Glomerular endothelial cell (primary cell): ENCODE measurements at regions not wholly inside any gene's neighbourhood (a gene's known extent, or its start where the extent isn't known, plus 50 kb on each side); places are given as distances from the start of the nearest gene placed in this dataset.
"Not testable (repeated sequence)": the region's sequence is repeated elsewhere in the genome, so short reads cannot be mapped to it uniquely, and the experiment has no call there.

Source experiments
- DNase-seq: peaks from one replicate; pipeline ENCODE4 v3.0.0-alpha.2; 2011; ENCODE audit warnings: low read depth, low spot score; ENCODE audit errors: extremely low read depth

- no peak for DNase-seq
Measured at GRCh38 chr2:194494401-194494800, 1162.6 kb upstream of the SLC39A10 start.

- DNase-seq, result no peak
Measured at GRCh38 chr2:194491409-194492115, 1165.5 kb upstream of the SLC39A10 start.

DNA sequence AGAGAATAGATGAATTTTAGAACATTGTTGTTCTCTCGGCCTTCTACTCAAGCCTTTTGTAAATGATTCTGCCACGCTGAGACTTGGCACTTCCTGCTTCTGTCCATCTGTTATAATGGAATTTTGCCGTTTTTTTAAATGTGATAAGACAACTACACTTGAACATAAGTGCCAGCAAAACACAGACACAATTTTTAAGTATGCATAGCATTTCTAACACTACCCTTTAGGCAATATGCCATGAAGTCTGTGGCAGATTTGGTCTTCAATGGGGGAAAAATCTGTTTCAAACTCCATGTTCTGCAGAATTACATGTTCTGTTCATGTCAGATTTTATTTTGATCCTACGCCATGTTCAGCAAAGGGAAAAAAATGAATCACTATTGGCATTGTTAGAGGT is 1170.7 kb upstream of the SLC39A10 start:
- no peak for DNase-seq

DNA sequence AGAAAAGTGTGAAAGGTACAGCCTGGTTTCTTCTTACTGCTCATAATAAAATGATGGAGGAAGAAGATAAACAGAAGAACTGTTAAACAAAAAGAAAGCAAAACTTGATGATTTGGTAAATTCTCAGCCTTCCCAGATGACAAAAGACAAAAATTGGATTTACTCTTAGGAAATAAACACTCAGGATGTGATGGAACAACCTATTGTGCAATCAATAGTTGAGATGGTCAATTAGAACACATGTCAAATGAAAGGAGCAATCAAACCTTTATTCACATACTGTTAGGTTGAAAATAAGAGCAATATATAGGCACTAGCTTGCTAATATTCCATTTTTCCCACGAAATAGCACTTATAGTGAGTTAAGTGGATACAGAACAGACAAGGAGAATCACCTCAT is 1174.0 kb upstream of the SLC39A10 start:
- no peak for DNase-seq

- DNase-seq, result no peak
Measured at GRCh38 chr2:194465641-194466040, 1191.4 kb upstream of the SLC39A10 start.

DNA sequence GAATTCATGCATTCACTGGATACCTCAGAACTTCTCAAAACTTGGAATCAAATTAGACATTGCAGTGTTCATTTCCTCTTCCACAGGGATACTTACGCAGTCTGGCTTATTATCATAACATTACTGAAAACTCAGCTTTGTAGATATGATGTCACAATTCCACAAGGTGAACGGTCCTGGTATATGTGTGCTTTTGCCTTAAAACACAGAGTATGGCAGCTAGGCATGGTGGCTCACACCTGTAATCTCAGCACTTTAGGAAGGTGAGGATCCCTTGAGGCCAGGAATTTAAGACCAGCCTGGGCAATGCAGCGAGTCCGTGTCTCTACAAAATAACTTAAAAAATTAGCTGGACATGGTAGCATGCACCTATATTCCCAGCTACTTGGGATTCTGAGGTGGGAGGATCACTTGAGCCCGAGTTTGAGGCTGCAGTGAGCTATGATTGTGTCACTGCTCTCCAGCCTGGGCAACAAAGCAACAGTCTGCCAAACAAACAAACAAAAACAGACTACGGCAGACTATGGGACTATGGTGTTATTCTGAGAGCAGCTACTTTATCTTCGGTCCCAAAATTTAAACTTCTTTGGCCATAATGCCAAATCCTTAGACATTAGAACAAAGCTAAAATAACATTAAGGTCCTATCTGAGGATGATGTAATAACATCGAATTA is 1191.9 kb upstream of the SLC39A10 start:
- no peak for DNase-seq

DNA sequence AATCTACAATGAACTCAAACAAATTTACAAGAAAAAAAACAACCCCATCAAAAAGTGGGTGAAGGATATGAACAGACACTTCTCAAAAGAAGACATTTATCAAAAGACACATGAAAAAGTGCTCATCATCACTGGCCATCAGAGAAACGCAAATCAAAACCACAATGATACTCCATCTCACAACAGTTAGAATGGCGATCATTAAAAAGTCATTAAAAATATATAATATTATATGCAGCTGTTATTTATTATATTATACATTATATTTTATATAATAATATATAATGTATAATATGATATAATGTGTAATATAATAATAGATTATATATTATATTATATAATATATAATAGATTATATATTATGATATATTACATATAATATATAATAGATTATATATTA is 1194.1 kb upstream of the SLC39A10 start:
- DNase-seq, result not testable (repeated sequence)

DNA sequence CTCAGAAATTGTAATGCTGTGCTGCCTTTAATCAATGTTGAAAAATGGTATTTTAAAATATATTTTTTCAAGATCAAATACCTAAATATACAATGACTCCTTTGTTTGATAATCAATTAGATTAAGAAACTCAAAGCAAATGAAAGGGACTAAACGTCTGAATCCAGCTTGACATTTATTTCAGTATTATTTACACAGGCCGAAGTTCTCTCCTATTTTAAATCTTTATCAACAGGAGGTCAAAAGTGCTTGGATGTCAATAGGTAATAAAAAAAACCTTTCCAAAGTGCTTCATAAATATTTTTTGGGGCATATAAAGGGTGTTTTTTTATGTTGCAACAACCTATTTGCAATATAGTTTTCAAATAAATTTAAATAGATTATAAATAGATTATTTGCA is 1201.7 kb upstream of the SLC39A10 start:
- DNase-seq, result no peak

DNA sequence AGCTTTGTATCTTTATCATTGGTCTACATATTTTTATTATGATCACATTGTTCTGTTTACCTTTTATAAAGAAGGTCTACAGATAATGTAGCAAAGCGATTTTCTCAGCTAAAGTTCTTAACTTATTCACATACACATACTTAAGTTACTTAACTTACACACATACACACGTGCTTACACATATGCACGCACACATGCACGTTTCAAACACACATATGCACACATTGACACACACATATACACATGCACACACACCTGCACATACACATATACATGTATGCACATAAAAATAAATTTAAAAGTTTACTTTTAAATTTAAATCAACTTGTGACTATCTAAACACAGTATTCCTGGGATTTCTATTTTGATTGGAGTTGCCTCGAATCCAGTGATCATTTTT is 1204.5 kb upstream of the SLC39A10 start:
- DNase-seq, result no peak

- no peak for DNase-seq
Measured at GRCh38 chr2:194445226-194445625, 1211.8 kb upstream of the SLC39A10 start.

GRCh38 chr2:194443926-194444325 is 1213.1 kb upstream of the SLC39A10 start:
- DNase-seq, result no peak

DNA sequence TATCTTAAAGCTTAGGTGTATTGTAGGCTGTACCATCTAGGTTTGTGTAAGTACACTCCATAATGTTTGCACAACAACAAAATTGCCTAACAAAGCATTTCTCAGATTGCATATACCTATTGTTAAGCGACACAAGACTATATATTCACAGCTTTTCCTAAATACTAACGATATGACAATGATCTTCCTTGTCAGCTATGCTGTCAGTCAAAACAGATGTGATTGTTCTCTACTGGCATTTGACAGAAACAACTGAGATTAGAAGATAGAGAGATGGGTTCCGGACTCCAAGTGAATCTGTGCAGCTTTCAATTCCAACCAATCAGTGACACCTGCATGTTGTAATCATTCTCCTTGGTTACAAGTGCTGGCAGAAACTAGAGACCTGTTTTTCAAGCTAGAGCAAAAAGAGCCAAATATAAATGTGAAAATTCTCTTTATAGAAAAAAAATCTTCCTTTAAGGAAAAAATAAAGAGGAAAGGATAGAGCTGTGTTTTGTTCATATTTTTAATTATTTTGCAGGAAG is 1232.3 kb upstream of the SLC39A10 start:
- no peak for DNase-seq

DNA sequence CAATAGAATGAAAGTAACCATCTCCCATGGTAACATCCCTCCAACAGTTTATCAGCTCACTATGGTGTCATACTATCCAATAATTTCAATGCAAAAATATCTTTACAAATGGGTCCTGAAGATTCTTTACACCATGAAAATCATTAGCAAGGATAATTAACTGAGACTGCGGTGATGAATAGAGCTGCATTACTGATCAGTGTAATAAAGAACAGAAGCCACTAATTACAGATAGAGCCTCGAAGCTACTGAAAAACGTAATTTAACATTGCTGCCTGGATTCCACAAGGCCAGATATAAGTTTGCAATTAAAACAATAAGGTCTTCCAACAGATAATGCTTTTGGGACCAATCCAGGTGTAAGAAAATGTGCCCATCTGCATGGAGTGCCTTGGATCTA is 1245.8 kb upstream of the SLC39A10 start:
- DNase-seq, result no peak

- no peak for DNase-seq
Measured at GRCh38 chr2:194395818-194396217, 1261.2 kb upstream of the SLC39A10 start.

DNA sequence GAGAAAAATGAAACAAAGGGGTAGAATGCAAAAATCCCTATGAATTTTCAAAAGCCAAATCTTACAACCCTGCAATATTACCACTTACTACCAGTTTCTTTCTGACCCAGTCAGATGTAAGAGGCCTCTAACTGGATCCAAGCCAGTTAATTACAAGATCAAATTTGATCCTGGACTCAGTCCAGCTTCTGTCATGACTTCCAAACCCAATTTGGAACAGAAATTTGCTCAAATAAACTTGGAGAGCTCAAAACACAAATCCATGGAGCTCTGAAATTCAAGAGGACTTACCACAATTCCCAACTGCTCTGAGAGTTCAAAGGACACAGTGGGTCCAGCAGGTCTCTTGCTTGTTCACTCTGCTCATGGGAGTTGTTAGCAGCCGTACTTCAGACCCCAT is 1271.7 kb upstream of the SLC39A10 start:
- DNase-seq, result no peak

DNA sequence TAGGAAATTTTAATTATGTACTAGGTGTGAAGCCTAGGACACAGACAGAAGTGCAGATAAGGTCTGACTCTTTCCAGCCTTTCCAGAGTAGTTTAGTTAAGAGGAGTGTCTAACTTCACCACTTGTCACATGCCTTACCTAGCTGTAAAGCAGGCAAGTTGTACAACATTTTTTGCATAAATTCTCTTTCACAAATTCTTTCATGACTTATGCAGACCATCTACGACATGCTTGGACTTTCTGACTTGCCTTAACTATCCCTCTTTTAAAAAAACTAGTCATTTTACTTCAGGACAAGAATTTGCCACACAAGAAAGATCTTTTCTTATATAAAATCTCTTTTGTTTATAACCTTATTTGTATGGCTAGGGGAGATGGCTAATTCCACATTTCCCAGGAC is 1273.6 kb upstream of the SLC39A10 start:
- DNase-seq, result no peak

DNA sequence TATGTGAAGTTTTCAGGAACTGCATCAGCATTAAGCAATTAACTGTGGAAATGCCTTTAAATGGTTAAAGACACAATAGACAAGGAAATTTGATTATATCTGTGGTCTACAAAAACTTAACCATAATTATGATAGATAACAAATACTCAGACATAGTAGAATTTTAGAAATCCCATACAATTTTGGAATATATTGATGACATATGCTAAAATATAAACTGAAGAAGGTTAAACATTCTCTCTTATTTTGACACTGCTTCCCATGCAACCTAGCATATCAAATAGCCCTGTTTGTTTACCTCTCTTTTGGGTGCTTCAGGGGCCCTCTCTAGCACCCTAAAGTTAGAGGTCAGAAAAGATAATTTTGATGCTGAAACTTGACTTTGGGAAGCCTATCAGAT is 1274.8 kb upstream of the SLC39A10 start:
- DNase-seq, result no peak

- no peak for DNase-seq
Measured at GRCh38 chr2:194380011-194380410, 1277.0 kb upstream of the SLC39A10 start.

- DNase-seq, result not testable (repeated sequence)
Measured at GRCh38 chr2:194367390-194367789, 1289.6 kb upstream of the SLC39A10 start.

DNA sequence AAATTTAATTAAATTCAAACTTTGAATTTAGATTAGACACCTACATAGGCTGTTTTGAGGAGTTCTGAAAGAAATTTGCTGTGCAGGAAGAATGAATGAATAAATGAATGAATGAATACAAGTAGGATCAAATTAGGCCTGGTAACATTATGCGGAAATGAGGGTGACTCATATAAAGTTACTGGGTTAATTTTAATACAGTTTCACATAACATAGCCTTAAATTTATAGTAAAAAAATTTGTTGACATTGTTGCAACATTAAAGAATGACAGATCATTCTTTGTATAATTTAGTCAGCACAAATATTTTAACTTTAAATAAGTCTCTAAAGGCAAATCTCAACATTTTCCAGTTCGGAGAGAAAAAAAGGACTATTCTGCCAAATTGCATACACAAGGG is 1293.1 kb upstream of the SLC39A10 start:
- DNase-seq, result no peak

DNA sequence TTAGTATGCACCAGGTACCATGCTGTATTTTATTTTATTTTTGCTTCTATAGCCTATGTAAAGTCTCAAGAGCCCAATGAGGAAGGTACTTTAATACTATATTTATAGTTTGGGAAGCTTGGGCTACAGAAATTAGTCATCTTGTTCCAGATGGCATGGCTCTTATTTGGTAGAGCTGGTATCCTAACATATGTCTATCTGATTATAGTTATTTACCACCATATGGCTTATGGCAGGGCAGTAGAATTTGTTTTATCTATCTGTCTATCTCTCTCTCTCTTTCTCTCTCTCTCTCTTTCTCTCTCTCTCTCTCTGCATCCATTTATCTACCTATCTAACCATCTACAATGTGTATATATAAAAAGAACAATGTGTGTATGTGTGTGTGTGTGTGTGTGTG is 1293.7 kb upstream of the SLC39A10 start:
- DNase-seq, result no peak

- DNase-seq, result no peak
Measured at GRCh38 chr2:194352505-194352904, 1304.5 kb upstream of the SLC39A10 start.
